GM23338 (cell line): ENCODE measurements at regions not wholly inside any gene's neighbourhood (a gene's known extent, or its start where the extent isn't known, plus 50 kb on each side); places are given as distances from the start of the nearest gene placed in this dataset.

Experiments
- ATAC-seq: fragments of 200-7000 bp; cut with Tn5 transposase; 3 replicates; pipeline ENCODE4 v1.9.1; 2020
- DNase-seq: peaks from one replicate; pipeline ENCODE4 v3.0.0-alpha.2; 2015; ENCODE audit warnings: low spot score
- H2AFZ ChIP-seq: fragments of 200-600 bp; sonication (generic); 2 replicates; pipeline ENCODE4 v1.8.0; 2016; ENCODE audit warnings: antibody characterized with exemption, mild to moderate bottlenecking, moderate library complexity
- H3F3A ChIP-seq: fragments of 200-600 bp; sonication (generic); replicated peaks from 2 replicates; pipeline ENCODE4 v1.8.0; 2017; ENCODE audit warnings: antibody characterized with exemption, mixed run types, low read depth
- H3K27ac ChIP-seq: fragments of 200-600 bp; sonication (generic); 2 replicates; pipeline ENCODE4 v1.6.1; 2016; ENCODE audit warnings: low read depth
- H3K27me3 ChIP-seq: fragments of 200-600 bp; sonication (generic); 2 replicates; pipeline ENCODE4 v1.8.0; 2016; ENCODE audit warnings: mild to moderate bottlenecking, mixed run types, moderate library complexity; ENCODE audit not compliant: insufficient read depth
- H3K36me3 ChIP-seq: fragments of 200-600 bp; sonication (generic); 2 replicates; pipeline ENCODE4 v1.8.0; 2016; ENCODE audit warnings: mild to moderate bottlenecking; ENCODE audit not compliant: insufficient read depth
- H3K4me1 ChIP-seq: fragments of 200-600 bp; sonication (generic); 2 replicates; pipeline ENCODE4 v1.8.0; 2016; ENCODE audit warnings: mild to moderate bottlenecking, moderate library complexity; ENCODE audit not compliant: insufficient read depth
- H3K4me2 ChIP-seq: fragments of 200-600 bp; sonication (generic); 2 replicates; pipeline ENCODE4 v1.7.1; 2017; ENCODE audit warnings: mixed run types
- H3K4me3 ChIP-seq: fragments of 200-600 bp; sonication (generic); 2 replicates; pipeline ENCODE4 v1.6.1; 2016; ENCODE audit warnings: mixed run types
- H3K79me2 ChIP-seq: fragments of 200-600 bp; sonication (generic); replicated peaks from 2 replicates; pipeline ENCODE4 v1.8.0; 2017; ENCODE audit warnings: mild to moderate bottlenecking; ENCODE audit not compliant: insufficient read depth
- H3K9me2 ChIP-seq: fragments of 200-600 bp; sonication (generic); 2 replicates; pipeline ENCODE4 v1.8.0; 2017; ENCODE audit not compliant: insufficient read depth
- H4K20me1 ChIP-seq: fragments of 200-600 bp; sonication (generic); replicated peaks from 2 replicates; pipeline ENCODE4 v1.8.0; 2017; ENCODE audit warnings: mild to moderate bottlenecking; ENCODE audit not compliant: insufficient read depth
- H3K27ac Mint-ChIP-seq: 2 replicates; pipeline ENCODE4 v1.8.0; 2020; ENCODE audit warnings: inconsistent platforms, mild to moderate bottlenecking, moderate library complexity, mixed read lengths
- H3K27me3 Mint-ChIP-seq: 3 replicates; pipeline ENCODE4 v1.8.0; 2022; ENCODE audit warnings: low read depth, mild to moderate bottlenecking, moderate library complexity, mixed read lengths, inconsistent platforms; ENCODE audit not compliant: insufficient read depth, poor library complexity
- H3K36me3 Mint-ChIP-seq: 3 replicates; pipeline ENCODE4 v1.8.0; 2021; ENCODE audit warnings: low read depth, mild to moderate bottlenecking, inconsistent platforms, moderate library complexity, mixed read lengths
- H3K4me1 Mint-ChIP-seq: 3 replicates; pipeline ENCODE4 v1.8.0; 2020; ENCODE audit warnings: mild to moderate bottlenecking, inconsistent platforms, mixed read lengths
- H3K4me3 Mint-ChIP-seq: 3 replicates; pipeline ENCODE4 v1.8.0; 2021; ENCODE audit warnings: moderate library complexity, mild to moderate bottlenecking, inconsistent platforms, mixed read lengths
- H3K9me3 Mint-ChIP-seq: 3 replicates; pipeline ENCODE4 v1.8.0; 2020; ENCODE audit warnings: moderate library complexity, mild to moderate bottlenecking, inconsistent platforms, mixed read lengths
- CREB1 ChIP-seq: fragments of 250-450 bp; sonication (Bioruptor Pico); IDR thresholded peaks from 2 replicates; pipeline ENCODE4 v1.5.0; 2020; ENCODE audit warnings: low read depth, mild to moderate bottlenecking, moderate library complexity
- EZH2 ChIP-seq: fragments of 200-600 bp; sonication (generic); IDR thresholded peaks from one replicate; pipeline ENCODE4 v1.8.0; 2017; ENCODE audit warnings: antibody characterized with exemption, mild to moderate bottlenecking, low read depth; ENCODE audit not compliant: unreplicated experiment
- EZH2phosphoT487 ChIP-seq: fragments of 200-600 bp; sonication (generic); IDR thresholded peaks from one replicate; pipeline ENCODE4 v1.8.1; 2018; ENCODE audit warnings: antibody characterized with exemption; ENCODE audit not compliant: unreplicated experiment
- JUNB ChIP-seq: IDR thresholded peaks from one replicate; pipeline ENCODE4 v1.6.1; 2016; ENCODE audit warnings: antibody characterized with exemption; ENCODE audit not compliant: unreplicated experiment
- NANOG ChIP-seq: IDR thresholded peaks from 2 replicates; pipeline ENCODE4 v1.6.1; 2016; ENCODE audit warnings: antibody characterized with exemption, borderline replicate concordance
- POLR2AphosphoS5 ChIP-seq: IDR thresholded peaks from 2 replicates; pipeline ENCODE4 v1.6.1; 2016; ENCODE audit warnings: antibody characterized with exemption, low read depth
- STAT1 ChIP-seq: IDR thresholded peaks from one replicate; pipeline ENCODE4 v1.6.1; 2016; ENCODE audit warnings: antibody characterized with exemption; ENCODE audit not compliant: unreplicated experiment
- ZNF114 ChIP-seq: fragments of 250-450 bp; sonication (Bioruptor Pico); IDR thresholded peaks from 2 replicates; pipeline ENCODE4 v1.5.0; 2020; ENCODE audit warnings: mild to moderate bottlenecking, moderate library complexity
- ZNF331 ChIP-seq: fragments of 250-450 bp; sonication (Bioruptor Pico); IDR thresholded peaks from 2 replicates; pipeline ENCODE4 v1.5.0; 2020; ENCODE audit warnings: low read depth, mild to moderate bottlenecking, moderate library complexity
- TF ChIP-seq, protein P1 (sequence below): IDR thresholded peaks from 2 replicates; pipeline ENCODE4 v1.6.1; 2016; ENCODE audit warnings: antibody characterized with exemption
- TF ChIP-seq, protein P2 (sequence below): IDR thresholded peaks from one replicate; pipeline ENCODE4 v1.6.1; 2018; ENCODE audit warnings: antibody characterized with exemption; ENCODE audit not compliant: unreplicated experiment
- TF ChIP-seq, protein P3 (sequence below), 2 experiments: fragments of 200-600 bp in 1 of 2; sonication (generic) in 1 of 2; conservative IDR thresholded peaks; 2 replicates each; pipeline versions ENCODE4 v1.5.1 to v1.6.1; 2016 to 2017; ENCODE audit warnings: antibody characterized with exemption in 2 of 2, low read depth in 2 of 2, mild to moderate bottlenecking in 2 of 2, moderate library complexity in 1 of 2

DNA sequence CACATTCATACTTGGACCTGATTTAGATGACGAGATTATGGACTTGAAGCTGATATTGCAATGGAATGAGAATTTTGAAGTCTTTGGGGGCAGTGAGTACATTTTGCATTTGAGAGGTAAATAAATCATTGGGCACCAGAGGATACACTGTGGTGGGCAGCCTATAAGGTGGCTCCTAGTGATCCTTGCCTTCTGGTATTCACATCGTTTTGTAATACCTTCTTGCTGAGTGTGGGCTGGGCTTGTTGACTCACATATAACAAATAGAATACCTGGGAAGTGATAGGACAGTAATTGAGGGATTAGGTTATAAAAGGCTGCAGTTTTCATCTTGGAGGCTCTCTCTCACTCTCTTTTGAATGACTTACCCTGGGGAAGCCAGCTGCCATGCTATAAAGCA lies 605.5 kb upstream of the KCNMB2 start:
- H2AFZ ChIP-seq, result no peak overlapping the region
- DNase-seq (no peak), ATAC-seq (no peak)
- no peaks in the 10 kb centered on the region for H3K79me2 ChIP-seq
- TF ChIP-seq JUNB (no peak), ZNF331 (CRISPR knock-in tag) (no peak), STAT1 (no peak), CREB1 (CRISPR knock-in tag) (no peak), ZNF114 (CRISPR knock-in tag) (no peak)
- TF ChIP-seq, protein P1, sequence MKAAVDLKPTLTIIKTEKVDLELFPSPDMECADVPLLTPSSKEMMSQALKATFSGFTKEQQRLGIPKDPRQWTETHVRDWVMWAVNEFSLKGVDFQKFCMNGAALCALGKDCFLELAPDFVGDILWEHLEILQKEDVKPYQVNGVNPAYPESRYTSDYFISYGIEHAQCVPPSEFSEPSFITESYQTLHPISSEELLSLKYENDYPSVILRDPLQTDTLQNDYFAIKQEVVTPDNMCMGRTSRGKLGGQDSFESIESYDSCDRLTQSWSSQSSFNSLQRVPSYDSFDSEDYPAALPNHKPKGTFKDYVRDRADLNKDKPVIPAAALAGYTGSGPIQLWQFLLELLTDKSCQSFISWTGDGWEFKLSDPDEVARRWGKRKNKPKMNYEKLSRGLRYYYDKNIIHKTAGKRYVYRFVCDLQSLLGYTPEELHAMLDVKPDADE, result no peak
- TF ChIP-seq, protein P2, sequence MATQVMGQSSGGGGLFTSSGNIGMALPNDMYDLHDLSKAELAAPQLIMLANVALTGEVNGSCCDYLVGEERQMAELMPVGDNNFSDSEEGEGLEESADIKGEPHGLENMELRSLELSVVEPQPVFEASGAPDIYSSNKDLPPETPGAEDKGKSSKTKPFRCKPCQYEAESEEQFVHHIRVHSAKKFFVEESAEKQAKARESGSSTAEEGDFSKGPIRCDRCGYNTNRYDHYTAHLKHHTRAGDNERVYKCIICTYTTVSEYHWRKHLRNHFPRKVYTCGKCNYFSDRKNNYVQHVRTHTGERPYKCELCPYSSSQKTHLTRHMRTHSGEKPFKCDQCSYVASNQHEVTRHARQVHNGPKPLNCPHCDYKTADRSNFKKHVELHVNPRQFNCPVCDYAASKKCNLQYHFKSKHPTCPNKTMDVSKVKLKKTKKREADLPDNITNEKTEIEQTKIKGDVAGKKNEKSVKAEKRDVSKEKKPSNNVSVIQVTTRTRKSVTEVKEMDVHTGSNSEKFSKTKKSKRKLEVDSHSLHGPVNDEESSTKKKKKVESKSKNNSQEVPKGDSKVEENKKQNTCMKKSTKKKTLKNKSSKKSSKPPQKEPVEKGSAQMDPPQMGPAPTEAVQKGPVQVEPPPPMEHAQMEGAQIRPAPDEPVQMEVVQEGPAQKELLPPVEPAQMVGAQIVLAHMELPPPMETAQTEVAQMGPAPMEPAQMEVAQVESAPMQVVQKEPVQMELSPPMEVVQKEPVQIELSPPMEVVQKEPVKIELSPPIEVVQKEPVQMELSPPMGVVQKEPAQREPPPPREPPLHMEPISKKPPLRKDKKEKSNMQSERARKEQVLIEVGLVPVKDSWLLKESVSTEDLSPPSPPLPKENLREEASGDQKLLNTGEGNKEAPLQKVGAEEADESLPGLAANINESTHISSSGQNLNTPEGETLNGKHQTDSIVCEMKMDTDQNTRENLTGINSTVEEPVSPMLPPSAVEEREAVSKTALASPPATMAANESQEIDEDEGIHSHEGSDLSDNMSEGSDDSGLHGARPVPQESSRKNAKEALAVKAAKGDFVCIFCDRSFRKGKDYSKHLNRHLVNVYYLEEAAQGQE, result no peak
- TF ChIP-seq, protein P3, sequence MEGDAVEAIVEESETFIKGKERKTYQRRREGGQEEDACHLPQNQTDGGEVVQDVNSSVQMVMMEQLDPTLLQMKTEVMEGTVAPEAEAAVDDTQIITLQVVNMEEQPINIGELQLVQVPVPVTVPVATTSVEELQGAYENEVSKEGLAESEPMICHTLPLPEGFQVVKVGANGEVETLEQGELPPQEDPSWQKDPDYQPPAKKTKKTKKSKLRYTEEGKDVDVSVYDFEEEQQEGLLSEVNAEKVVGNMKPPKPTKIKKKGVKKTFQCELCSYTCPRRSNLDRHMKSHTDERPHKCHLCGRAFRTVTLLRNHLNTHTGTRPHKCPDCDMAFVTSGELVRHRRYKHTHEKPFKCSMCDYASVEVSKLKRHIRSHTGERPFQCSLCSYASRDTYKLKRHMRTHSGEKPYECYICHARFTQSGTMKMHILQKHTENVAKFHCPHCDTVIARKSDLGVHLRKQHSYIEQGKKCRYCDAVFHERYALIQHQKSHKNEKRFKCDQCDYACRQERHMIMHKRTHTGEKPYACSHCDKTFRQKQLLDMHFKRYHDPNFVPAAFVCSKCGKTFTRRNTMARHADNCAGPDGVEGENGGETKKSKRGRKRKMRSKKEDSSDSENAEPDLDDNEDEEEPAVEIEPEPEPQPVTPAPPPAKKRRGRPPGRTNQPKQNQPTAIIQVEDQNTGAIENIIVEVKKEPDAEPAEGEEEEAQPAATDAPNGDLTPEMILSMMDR (conservative IDR thresholded peaks at IDR 0.05; ENCODE audit: low read depth in 2 of 2), result no peak
- H3K4me2 ChIP-seq, result no peak overlapping the region
- H3K4me3 ChIP-seq, result no peak overlapping the region
- H3F3A ChIP-seq, result no peaks in the 10 kb centered on the region
- H3K36me3 ChIP-seq, result no peaks in the 10 kb centered on the region
- no peak overlapping the region for H3K27ac ChIP-seq
- H3K9me2 ChIP-seq, result 0 out of 2 replicates have a peak, but pooled peaks cover 3% of the 10 kb centered on the region
- peaks cover 3% of the 10 kb centered on the region for H3K27me3 Mint-ChIP-seq
- no peaks in the 10 kb centered on the region for H4K20me1 ChIP-seq
- H3K36me3 Mint-ChIP-seq, result no peaks in the 10 kb centered on the region
- H3K27me3 ChIP-seq, result no peaks in the 10 kb centered on the region
- no peak overlapping the region for H3K4me3 Mint-ChIP-seq
- H3K4me1 Mint-ChIP-seq, result peaks cover 7% of the 10 kb centered on the region; the same call in 2 of the 3 replicates
- H3K9me3 Mint-ChIP-seq, result no peaks in the 10 kb centered on the region
- no peaks in the 10 kb centered on the region for H3K4me1 ChIP-seq
- no peak overlapping the region for H3K27ac Mint-ChIP-seq

DNA sequence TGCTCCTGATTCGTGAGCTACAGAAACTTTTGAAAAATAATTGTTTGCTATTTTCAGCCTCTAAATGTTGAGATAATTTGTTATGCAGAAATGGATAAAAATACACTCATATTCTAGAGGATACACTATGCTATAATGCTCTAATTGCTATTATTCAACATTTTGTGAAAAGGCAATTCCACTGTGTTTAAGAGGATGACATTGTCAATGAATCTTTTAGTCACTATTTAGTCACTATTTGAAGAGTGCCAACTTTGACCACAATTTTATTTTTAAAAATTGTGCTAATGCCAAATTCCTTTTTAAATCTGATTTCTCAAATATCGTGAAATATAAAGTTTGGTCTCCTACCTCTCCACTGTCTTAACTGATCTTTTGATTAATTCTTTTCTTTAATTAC lies 604.9 kb upstream of the KCNMB2 start:
- Mint-ChIP-seq H3K4me1 (peaks cover 7% of the 10 kb centered on the region; the same call in 2 of the 3 replicates), H3K4me3 (no peak overlapping the region), H3K36me3 (no peaks in the 10 kb centered on the region), H3K9me3 (no peaks in the 10 kb centered on the region), H3K27me3 (peaks cover 3% of the 10 kb centered on the region), H3K27ac (no peak overlapping the region)
- H2AFZ ChIP-seq, result no peak overlapping the region
- H3F3A ChIP-seq, result no peaks in the 10 kb centered on the region
- H3K4me3 ChIP-seq, result no peak overlapping the region
- no peak overlapping the region for H3K27ac ChIP-seq
- H3K4me1 ChIP-seq, result no peaks in the 10 kb centered on the region
- no peaks in the 10 kb centered on the region for H3K79me2 ChIP-seq
- H4K20me1 ChIP-seq, result no peaks in the 10 kb centered on the region
- DNase-seq (no peak), ATAC-seq (no peak)
- H3K27me3 ChIP-seq, result no peaks in the 10 kb centered on the region
- 0 out of 2 replicates have a peak, but pooled peaks cover 3% of the 10 kb centered on the region for H3K9me2 ChIP-seq
- H3K4me2 ChIP-seq, result no peak overlapping the region
- no peaks in the 10 kb centered on the region for H3K36me3 ChIP-seq
- TF ChIP-seq POLR2AphosphoS5 (no peak), ZNF114 (CRISPR knock-in tag) (no peak), EZH2phosphoT487 (no peak), NANOG (no peak), JUNB (no peak), EZH2 (no peak)
- TF ChIP-seq, protein P2, result no peak
- TF ChIP-seq, protein P1, result no peak
